ENCODE measurements at regions not wholly inside any gene's neighbourhood (a gene's known extent, or its start where the extent isn't known, plus 50 kb on each side); places are given as distances from the start of the nearest gene placed in this dataset.

- WGBS, 2 donors (ENCODE audit: low coverage in 1 of 2) = 77 to 83% methylated on average over 4 of the region's 4 CpGs
- Histone ChIP-seq H3K36me3 (no peaks in the 10 kb centered on the region), H3K9me3 (peaks cover 0 to 5% (median 0%) of the 10 kb centered on the region in 3 donors), H3K4me1 (no peaks in the 10 kb centered on the region), H3K27ac (no peak overlapping the region), H3K4me3 (no peak overlapping the region), H3K27me3 (peaks cover 5% of the 10 kb centered on the region)
- ATAC-seq = no peak
- TF ChIP-seq, protein P1, sequence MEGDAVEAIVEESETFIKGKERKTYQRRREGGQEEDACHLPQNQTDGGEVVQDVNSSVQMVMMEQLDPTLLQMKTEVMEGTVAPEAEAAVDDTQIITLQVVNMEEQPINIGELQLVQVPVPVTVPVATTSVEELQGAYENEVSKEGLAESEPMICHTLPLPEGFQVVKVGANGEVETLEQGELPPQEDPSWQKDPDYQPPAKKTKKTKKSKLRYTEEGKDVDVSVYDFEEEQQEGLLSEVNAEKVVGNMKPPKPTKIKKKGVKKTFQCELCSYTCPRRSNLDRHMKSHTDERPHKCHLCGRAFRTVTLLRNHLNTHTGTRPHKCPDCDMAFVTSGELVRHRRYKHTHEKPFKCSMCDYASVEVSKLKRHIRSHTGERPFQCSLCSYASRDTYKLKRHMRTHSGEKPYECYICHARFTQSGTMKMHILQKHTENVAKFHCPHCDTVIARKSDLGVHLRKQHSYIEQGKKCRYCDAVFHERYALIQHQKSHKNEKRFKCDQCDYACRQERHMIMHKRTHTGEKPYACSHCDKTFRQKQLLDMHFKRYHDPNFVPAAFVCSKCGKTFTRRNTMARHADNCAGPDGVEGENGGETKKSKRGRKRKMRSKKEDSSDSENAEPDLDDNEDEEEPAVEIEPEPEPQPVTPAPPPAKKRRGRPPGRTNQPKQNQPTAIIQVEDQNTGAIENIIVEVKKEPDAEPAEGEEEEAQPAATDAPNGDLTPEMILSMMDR (IDR thresholded peaks at IDR 0.05) = no peak
- TF ChIP-seq POLR2A (IDR thresholded peaks at IDR 0.05) (no peak), POLR2AphosphoS5 (IDR thresholded peaks at IDR 0.05) (no peak), EP300 (IDR thresholded peaks at IDR 0.05) (no peak)
Measured at GRCh38 chr20:52601295-52601971, 370.7 kb upstream of the TSHZ2 start.

- H3K27me3 ChIP-seq = no peaks in the 10 kb centered on the region
- H3K4me1 ChIP-seq = no peaks in the 10 kb centered on the region
- H3K9me3 ChIP-seq = peaks cover 0 to 5% (median 0%) of the 10 kb centered on the region in 3 donors
- ATAC-seq = no peak
- H3K4me3 ChIP-seq = no peak overlapping the region
- no peaks in the 10 kb centered on the region for H3K36me3 ChIP-seq
- H3K27ac ChIP-seq = no peak overlapping the region
- TF ChIP-seq POLR2AphosphoS5 (IDR thresholded peaks at IDR 0.05) (no peak), POLR2A (IDR thresholded peaks at IDR 0.05) (no peak), EP300 (IDR thresholded peaks at IDR 0.05) (no peak)
- TF ChIP-seq, protein P1 (IDR thresholded peaks at IDR 0.05) = no peak
- WGBS, 2 donors (ENCODE audit: low coverage in 1 of 2) = 62 to 87% methylated on average over 2 to 5 of the region's 5 CpGs
Measured at GRCh38 chr20:52596256-52596655, 375.9 kb upstream of the TSHZ2 start.

- H3K4me3 ChIP-seq = no peak overlapping the region
- no peak overlapping the region for H3K27ac ChIP-seq
- H3K27me3 ChIP-seq = no peaks in the 10 kb centered on the region
- TF ChIP-seq POLR2AphosphoS5 (IDR thresholded peaks at IDR 0.05) (no peak), EP300 (IDR thresholded peaks at IDR 0.05) (no peak), POLR2A (IDR thresholded peaks at IDR 0.05) (no peak)
- TF ChIP-seq, protein P1 (IDR thresholded peaks at IDR 0.05) = no peak
- H3K4me1 ChIP-seq = no peaks in the 10 kb centered on the region
- peaks cover 0 to 1% (median 0%) of the 10 kb centered on the region in 3 donors for H3K9me3 ChIP-seq
- ATAC-seq = no peak
- WGBS, 2 donors (ENCODE audit: low coverage in 1 of 2) = 64 to 70% methylated on average over 1 of the region's 1 CpG
- no peaks in the 10 kb centered on the region for H3K36me3 ChIP-seq
Measured at GRCh38 chr20:52595518-52595917, 376.6 kb upstream of the TSHZ2 start.

DNA sequence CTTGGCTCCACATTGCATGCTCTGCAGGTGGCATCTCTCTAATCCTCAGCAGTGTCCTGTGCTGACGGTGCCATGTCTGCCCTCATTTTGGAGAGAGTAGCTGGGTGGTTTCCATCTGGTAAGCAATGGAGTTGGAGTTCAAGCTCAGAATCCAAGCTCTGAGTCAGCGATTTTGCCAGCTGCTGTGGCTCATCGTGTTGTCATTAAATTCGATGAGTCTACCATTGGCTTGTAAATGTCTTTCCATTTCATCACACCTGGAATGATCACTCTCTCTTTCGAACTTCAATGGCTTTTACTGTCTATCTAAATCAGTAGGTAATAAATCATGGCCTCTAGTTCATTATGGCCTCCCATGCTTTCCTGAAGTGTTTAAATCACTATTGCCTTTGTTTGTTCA is 378.5 kb upstream of the TSHZ2 start:
- H3K36me3 ChIP-seq = no peaks in the 10 kb centered on the region
- no peak for ATAC-seq
- H3K4me3 ChIP-seq = no peak overlapping the region
- H3K4me1 ChIP-seq = no peaks in the 10 kb centered on the region
- no peak for TF ChIP-seq POLR2A (IDR thresholded peaks at IDR 0.05)
- TF ChIP-seq POLR2AphosphoS5 (IDR thresholded peaks at IDR 0.05) = no peak
- TF ChIP-seq, protein P1 (IDR thresholded peaks at IDR 0.05) = no peak
- no peak for TF ChIP-seq EP300 (IDR thresholded peaks at IDR 0.05)
- H3K27me3 ChIP-seq = no peaks in the 10 kb centered on the region
- no peaks in the 10 kb centered on the region for H3K9me3 ChIP-seq
- no peak overlapping the region for H3K27ac ChIP-seq
- 62 to 71% methylated on average over 5 of the region's 5 CpGs for WGBS, 2 donors (ENCODE audit: low coverage in 1 of 2)

- Histone ChIP-seq H3K27ac (no peak overlapping the region), H3K9me3 (no peaks in the 10 kb centered on the region), H3K36me3 (no peaks in the 10 kb centered on the region), H3K4me1 (no peaks in the 10 kb centered on the region), H3K4me3 (no peak overlapping the region), H3K27me3 (no peaks in the 10 kb centered on the region)
- 76 to 87% methylated on average over 3 of the region's 3 CpGs for whole genome bisulfite sequencing, 2 donors (ENCODE audit: low coverage in 1 of 2)
- no peak for ATAC-seq
- TF ChIP-seq EP300 (IDR thresholded peaks at IDR 0.05) (no peak), POLR2AphosphoS5 (IDR thresholded peaks at IDR 0.05) (no peak)
- TF ChIP-seq, protein P1 (IDR thresholded peaks at IDR 0.05) = no peak
Measured at GRCh38 chr20:52592567-52592966, 379.6 kb upstream of the TSHZ2 start.

Measured in gastroesophageal sphincter (tissue), 4 donors.